ENCODE measurements at regions not wholly inside any gene's neighbourhood (a gene's known extent, or its start where the extent isn't known, plus 50 kb on each side); places are given as distances from the start of the nearest gene placed in this dataset.
A peak's percentile ranks its signal among the peaks of the same experiment; 100 is the strongest.

DNA sequence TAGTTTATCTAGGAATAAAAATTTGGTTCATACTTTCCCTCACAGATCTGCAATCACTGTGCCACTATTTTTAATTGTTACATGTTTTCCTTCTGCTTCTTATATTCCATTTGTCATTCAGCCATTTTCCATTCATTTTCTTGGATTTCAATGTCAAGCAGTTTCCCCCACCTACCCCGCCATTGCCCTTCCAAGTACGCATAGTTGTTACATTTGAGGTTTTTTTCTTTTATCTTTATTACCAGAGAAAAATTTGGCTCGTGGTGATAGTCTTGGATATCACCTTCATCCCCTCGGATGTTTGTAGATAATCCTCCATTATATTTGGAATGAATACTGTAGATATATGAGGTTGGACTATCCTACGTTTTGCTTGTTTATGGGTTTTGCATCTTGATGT lies 159.7 kb downstream of the CRPPA start (continued):
- TF ChIP-seq JUND (IDR thresholded peaks at IDR 0.05; ENCODE audit: borderline replicate concordance, low read depth, low read length): no peak
- no peak; the same call in 2 of the 3 replicates for TF ChIP-seq JUND (tag; IDR thresholded peaks at IDR 0.05; ENCODE audit: borderline replicate concordance, low read depth, low read length)
- TF ChIP-seq, protein P1, sequence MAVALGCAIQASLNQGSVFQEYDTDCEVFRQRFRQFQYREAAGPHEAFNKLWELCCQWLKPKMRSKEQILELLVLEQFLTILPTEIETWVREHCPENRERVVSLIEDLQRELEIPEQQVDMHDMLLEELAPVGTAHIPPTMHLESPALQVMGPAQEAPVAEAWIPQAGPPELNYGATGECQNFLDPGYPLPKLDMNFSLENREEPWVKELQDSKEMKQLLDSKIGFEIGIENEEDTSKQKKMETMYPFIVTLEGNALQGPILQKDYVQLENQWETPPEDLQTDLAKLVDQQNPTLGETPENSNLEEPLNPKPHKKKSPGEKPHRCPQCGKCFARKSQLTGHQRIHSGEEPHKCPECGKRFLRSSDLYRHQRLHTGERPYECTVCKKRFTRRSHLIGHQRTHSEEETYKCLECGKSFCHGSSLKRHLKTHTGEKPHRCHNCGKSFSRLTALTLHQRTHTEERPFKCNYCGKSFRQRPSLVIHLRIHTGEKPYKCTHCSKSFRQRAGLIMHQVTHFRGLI (CRISPR knock-in tag; IDR thresholded peaks at IDR 0.05): peak; percentile 65; the same call in 1 of the 2 replicates
- TF ChIP-seq ZBTB7A (IDR thresholded peaks at IDR 0.05; ENCODE audit: borderline replicate concordance, control insufficient read depth, low read depth, low read length): no peak
- peak; percentile 28 for TF ChIP-seq TAF9B (IDR thresholded peaks at IDR 0.05; ENCODE audit: partially characterized antibody)
- TF ChIP-seq ETV6 (IDR thresholded peaks at IDR 0.05; ENCODE audit: borderline replicate concordance in 1 of 2, low read depth in 2 of 2, low read length in 1 of 2): no peak
- TF ChIP-seq ETV6 (CRISPR knock-in tag; IDR thresholded peaks at IDR 0.05; ENCODE audit: borderline replicate concordance): no peak
- TF ChIP-seq, protein P2, sequence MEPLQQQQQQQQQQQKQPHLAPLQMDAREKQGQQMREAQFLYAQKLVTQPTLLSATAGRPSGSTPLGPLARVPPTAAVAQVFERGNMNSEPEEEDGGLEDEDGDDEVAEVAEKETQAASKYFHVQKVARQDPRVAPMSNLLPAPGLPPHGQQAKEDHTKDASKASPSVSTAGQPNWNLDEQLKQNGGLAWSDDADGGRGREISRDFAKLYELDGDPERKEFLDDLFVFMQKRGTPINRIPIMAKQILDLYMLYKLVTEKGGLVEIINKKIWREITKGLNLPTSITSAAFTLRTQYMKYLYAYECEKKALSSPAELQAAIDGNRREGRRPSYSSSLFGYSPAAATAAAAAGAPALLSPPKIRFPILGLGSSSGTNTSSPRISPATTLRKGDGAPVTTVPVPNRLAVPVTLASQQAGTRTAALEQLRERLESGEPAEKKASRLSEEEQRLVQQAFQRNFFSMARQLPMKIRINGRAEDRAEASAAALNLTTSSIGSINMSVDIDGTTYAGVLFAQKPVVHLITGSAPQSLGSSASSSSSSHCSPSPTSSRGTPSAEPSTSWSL (CRISPR knock-in tag; IDR thresholded peaks at IDR 0.05; ENCODE audit: borderline replicate concordance): no peak
- TF ChIP-seq, protein P3, sequence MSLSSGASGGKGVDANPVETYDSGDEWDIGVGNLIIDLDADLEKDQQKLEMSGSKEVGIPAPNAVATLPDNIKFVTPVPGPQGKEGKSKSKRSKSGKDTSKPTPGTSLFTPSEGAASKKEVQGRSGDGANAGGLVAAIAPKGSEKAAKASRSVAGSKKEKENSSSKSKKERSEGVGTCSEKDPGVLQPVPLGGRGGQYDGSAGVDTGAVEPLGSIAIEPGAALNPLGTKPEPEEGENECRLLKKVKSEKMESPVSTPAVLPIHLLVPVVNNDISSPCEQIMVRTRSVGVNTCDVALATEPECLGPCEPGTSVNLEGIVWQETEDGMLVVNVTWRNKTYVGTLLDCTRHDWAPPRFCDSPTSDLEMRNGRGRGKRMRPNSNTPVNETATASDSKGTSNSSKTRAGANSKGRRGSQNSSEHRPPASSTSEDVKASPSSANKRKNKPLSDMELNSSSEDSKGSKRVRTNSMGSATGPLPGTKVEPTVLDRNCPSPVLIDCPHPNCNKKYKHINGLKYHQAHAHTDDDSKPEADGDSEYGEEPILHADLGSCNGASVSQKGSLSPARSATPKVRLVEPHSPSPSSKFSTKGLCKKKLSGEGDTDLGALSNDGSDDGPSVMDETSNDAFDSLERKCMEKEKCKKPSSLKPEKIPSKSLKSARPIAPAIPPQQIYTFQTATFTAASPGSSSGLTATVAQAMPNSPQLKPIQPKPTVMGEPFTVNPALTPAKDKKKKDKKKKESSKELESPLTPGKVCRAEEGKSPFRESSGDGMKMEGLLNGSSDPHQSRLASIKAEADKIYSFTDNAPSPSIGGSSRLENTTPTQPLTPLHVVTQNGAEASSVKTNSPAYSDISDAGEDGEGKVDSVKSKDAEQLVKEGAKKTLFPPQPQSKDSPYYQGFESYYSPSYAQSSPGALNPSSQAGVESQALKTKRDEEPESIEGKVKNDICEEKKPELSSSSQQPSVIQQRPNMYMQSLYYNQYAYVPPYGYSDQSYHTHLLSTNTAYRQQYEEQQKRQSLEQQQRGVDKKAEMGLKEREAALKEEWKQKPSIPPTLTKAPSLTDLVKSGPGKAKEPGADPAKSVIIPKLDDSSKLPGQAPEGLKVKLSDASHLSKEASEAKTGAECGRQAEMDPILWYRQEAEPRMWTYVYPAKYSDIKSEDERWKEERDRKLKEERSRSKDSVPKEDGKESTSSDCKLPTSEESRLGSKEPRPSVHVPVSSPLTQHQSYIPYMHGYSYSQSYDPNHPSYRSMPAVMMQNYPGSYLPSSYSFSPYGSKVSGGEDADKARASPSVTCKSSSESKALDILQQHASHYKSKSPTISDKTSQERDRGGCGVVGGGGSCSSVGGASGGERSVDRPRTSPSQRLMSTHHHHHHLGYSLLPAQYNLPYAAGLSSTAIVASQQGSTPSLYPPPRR (CRISPR knock-in tag; IDR thresholded peaks at IDR 0.05; ENCODE audit: borderline replicate concordance): no peak
- 0 out of 2 replicates have a peak, but pooled peaks have one; percentile 15 for TF ChIP-seq BACH1 (tag; IDR thresholded peaks at IDR 0.05)
- TF ChIP-seq, protein P4, sequence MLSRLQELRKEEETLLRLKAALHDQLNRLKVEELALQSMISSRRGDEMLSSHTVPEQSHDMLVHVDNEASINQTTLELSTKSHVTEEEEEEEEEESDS (CRISPR knock-in tag; IDR thresholded peaks at IDR 0.05): no peak
- TF ChIP-seq ZNF696 (CRISPR knock-in tag; conservative IDR thresholded peaks at IDR 0.05): no peak
- TF ChIP-seq, protein P5, sequence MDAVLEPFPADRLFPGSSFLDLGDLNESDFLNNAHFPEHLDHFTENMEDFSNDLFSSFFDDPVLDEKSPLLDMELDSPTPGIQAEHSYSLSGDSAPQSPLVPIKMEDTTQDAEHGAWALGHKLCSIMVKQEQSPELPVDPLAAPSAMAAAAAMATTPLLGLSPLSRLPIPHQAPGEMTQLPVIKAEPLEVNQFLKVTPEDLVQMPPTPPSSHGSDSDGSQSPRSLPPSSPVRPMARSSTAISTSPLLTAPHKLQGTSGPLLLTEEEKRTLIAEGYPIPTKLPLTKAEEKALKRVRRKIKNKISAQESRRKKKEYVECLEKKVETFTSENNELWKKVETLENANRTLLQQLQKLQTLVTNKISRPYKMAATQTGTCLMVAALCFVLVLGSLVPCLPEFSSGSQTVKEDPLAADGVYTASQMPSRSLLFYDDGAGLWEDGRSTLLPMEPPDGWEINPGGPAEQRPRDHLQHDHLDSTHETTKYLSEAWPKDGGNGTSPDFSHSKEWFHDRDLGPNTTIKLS (IDR thresholded peaks at IDR 0.05; ENCODE audit: borderline replicate concordance, low read depth): no peak; the same call in 1 of the 2 replicates
- peak; percentile 89 for TF ChIP-seq NCOR1 (IDR thresholded peaks at IDR 0.05)
- no peak for TF ChIP-seq MTA1 (IDR thresholded peaks at IDR 0.05; ENCODE audit: borderline replicate concordance)
- 0 out of 2 replicates have a peak, but pooled peaks have one; percentile 59 for TF ChIP-seq ERF (CRISPR knock-in tag; IDR thresholded peaks at IDR 0.05)
- TF ChIP-seq HNRNPLL (IDR thresholded peaks at IDR 0.05; ENCODE audit: low read depth, low read length, poor library complexity, severe bottlenecking): no peak
- no peak for TF ChIP-seq RUNX1 (IDR thresholded peaks at IDR 0.05; ENCODE audit: low read depth)
- TF ChIP-seq GABPB1 (CRISPR knock-in tag; IDR thresholded peaks at IDR 0.05): no peak
